CD14-positive monocyte (primary cell): ENCODE measurements at regions not wholly inside any gene's neighbourhood (a gene's known extent, or its start where the extent isn't known, plus 50 kb on each side); places are given as distances from the start of the nearest gene placed in this dataset.

ENCODE experiments used
- DNase-seq, 3 donors: peaks; one replicate each; pipeline ENCODE4 v3.0.0-alpha.2; 2011 to 2022
- H2AFZ ChIP-seq: 2 replicates; pipeline ENCODE4 v1.6.0; 2012; ENCODE audit warnings: mild to moderate bottlenecking, low read depth, low read length, inconsistent platforms; ENCODE audit not compliant: insufficient read depth, poor library complexity, severe bottlenecking
- H3K27ac ChIP-seq, 2 donors: 1 replicate in 1 of 2; 2 replicates in 1 of 2; pipeline ENCODE4 v1.5.1; 2012 to 2013; ENCODE audit warnings: low read length in 2 of 2, control low read depth in 1 of 2, inconsistent platforms in 1 of 2, low read depth in 1 of 2, mild to moderate bottlenecking in 1 of 2
- H3K27me3 ChIP-seq, 2 donors: one replicate each; pipeline versions ENCODE4 v1.6.0 to v1.6.1; 2011 to 2013; ENCODE audit warnings: low read length in 2 of 2; ENCODE audit not compliant: control insufficient read depth in 2 of 2, insufficient read depth in 2 of 2
- H3K36me3 ChIP-seq, 2 donors: replicated peaks in 1 of 2; 1 replicate in 1 of 2; 2 replicates in 1 of 2; pipeline versions ENCODE4 v1.5.1 to v1.6.1; 2012 to 2013; ENCODE audit warnings: low read length in 2 of 2, control low read depth in 1 of 2, inconsistent platforms in 1 of 2, mild to moderate bottlenecking in 1 of 2; ENCODE audit not compliant: insufficient read depth in 2 of 2, control insufficient read depth in 1 of 2
- H3K4me1 ChIP-seq, 2 donors: 1 replicate in 1 of 2; 2 replicates in 1 of 2; pipeline versions ENCODE4 v1.5.1 to v1.6.1; 2012 to 2013; ENCODE audit warnings: low read length in 2 of 2, control low read depth in 1 of 2, inconsistent platforms in 1 of 2, mild to moderate bottlenecking in 1 of 2, moderate library complexity in 1 of 2; ENCODE audit not compliant: insufficient read depth in 2 of 2, control insufficient read depth in 1 of 2
- H3K4me2 ChIP-seq: replicated peaks from 2 replicates; pipeline ENCODE3; 2012; ENCODE audit warnings: low read length, moderate library complexity, mild to moderate bottlenecking; ENCODE audit not compliant: poor library complexity, severe bottlenecking; ENCODE audit errors: extremely low read depth
- H3K4me3 ChIP-seq, 3 experiments: fragments of 200-600 bp in 1 of 3; sonication (generic) in 1 of 3; replicated peaks in 1 of 3; 1 replicate in 2 of 3; 2 replicates in 1 of 3; pipeline ENCODE4 v1.5.1; 2011 to 2013; ENCODE audit warnings: low read length in 3 of 3, mild to moderate bottlenecking in 3 of 3, control low read depth in 2 of 3, low read depth in 2 of 3, inconsistent platforms in 1 of 3, moderate library complexity in 1 of 3
- H3K79me2 ChIP-seq: 2 replicates; pipeline ENCODE4 v1.6.0; 2012; ENCODE audit warnings: mild to moderate bottlenecking, control low read depth, inconsistent platforms, low read length, moderate library complexity; ENCODE audit not compliant: insufficient read depth
- H3K9ac ChIP-seq: 2 replicates; pipeline ENCODE4 v1.6.0; 2017; ENCODE audit warnings: low read length, mild to moderate bottlenecking; ENCODE audit not compliant: insufficient read depth, poor library complexity, severe bottlenecking
- H3K9me3 ChIP-seq, 2 donors: replicated peaks in 1 of 2; 1 replicate in 1 of 2; 2 replicates in 1 of 2; pipeline versions ENCODE4 v1.5.1 to v1.6.1; 2012 to 2013; ENCODE audit warnings: low read length in 2 of 2, control low read depth in 1 of 2; ENCODE audit not compliant: control insufficient read depth in 1 of 2, insufficient read depth in 1 of 2
- H4K20me1 ChIP-seq: 2 replicates; pipeline ENCODE4 v1.6.0; 2012; ENCODE audit warnings: mild to moderate bottlenecking, low read length, control low read depth, moderate library complexity; ENCODE audit not compliant: insufficient read depth
- H3K27ac Mint-ChIP-seq, 7 donors: one replicate each; pipeline ENCODE4 v1.8.0; 2020; ENCODE audit warnings: mild to moderate bottlenecking in 7 of 7, mixed read lengths in 7 of 7, moderate library complexity in 6 of 7, inconsistent platforms in 2 of 7
- H3K27me3 Mint-ChIP-seq, 3 donors: one replicate each; pipeline ENCODE4 v1.8.0; 2021 to 2022; ENCODE audit warnings: low read depth in 3 of 3, mild to moderate bottlenecking in 3 of 3, mixed read lengths in 3 of 3, moderate library complexity in 3 of 3, inconsistent platforms in 1 of 3
- H3K36me3 Mint-ChIP-seq, 2 donors: one replicate each; pipeline ENCODE4 v1.8.0; 2020; ENCODE audit warnings: mixed read lengths in 2 of 2, inconsistent platforms in 1 of 2, mild to moderate bottlenecking in 1 of 2
- H3K4me1 Mint-ChIP-seq: one replicate; pipeline ENCODE4 v1.8.0; 2020; ENCODE audit warnings: mild to moderate bottlenecking, mixed read lengths
- H3K4me3 Mint-ChIP-seq, 2 donors: one replicate each; pipeline ENCODE4 v1.8.0; 2020; ENCODE audit warnings: mild to moderate bottlenecking in 2 of 2, mixed read lengths in 2 of 2, moderate library complexity in 1 of 2
- H3K9me3 Mint-ChIP-seq, 7 donors: one replicate each; pipeline ENCODE4 v1.8.0; 2020 to 2022; ENCODE audit warnings: mixed read lengths in 7 of 7, mild to moderate bottlenecking in 6 of 7, moderate library complexity in 6 of 7, inconsistent platforms in 2 of 7
- WGBS: methylation state at CpG from one replicate; pipeline ENCODE4 v1.1.5; 2013; ENCODE audit warnings: missing lambda C conversion rate; ENCODE audit not compliant: insufficient coverage; 5-methylcytosine and 5-hydroxymethylcytosine counted together
- intact Hi-C, 2 donors: fragments of 100-400 bp; cut with micrococcal nuclease; formaldehyde crosslinking; loops; one replicate each; pipeline versions ENCODE4 v1.15.0 to v1.15.1; 2023
- TF ChIP-seq, protein P1 (sequence below): fragments of 200-600 bp; IDR thresholded peaks from one replicate; pipeline ENCODE4 v1.8.0; 2022; ENCODE audit warnings: antibody characterized with exemption, mild to moderate bottlenecking

DNA sequence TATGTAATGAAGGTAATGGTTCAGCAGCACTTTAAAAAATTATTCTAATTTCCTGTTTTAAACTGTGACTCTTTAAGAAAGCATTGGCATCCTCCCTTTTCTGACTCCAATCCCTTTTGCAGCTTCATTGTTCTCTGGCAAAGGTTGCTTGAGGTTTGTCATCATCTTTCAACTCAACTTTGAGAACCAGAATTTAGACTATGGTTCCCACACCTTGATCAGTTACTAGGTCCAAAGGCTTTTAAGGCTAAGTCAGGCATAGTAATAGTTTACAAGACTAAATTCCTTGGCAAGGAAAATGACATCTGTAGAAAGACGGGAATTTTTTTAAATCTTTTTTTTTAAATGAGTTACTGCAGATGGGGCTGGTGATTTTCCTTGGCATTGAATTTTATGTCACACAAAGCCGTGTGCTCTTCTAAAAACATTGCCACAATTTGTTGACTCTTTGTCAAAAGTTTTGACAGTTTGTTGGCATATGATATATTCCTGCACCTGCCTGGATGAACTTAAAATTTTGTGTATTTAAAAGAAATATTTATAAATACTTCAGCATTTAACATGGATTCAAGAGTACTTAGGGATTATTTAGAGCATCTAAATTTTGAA, 451.0 kb downstream of the MEIS1 start:
- H3K27ac Mint-ChIP-seq: no peak overlapping the region
- Histone ChIP-seq H3K9me3 (peaks cover 0 to 5% of the 10 kb centered on the region in 2 donors), H3K4me1 (no peaks in the 10 kb centered on the region), H3K27ac (no peak overlapping the region), H3K36me3 (no peaks in the 10 kb centered on the region), H2AFZ (no peak overlapping the region), H3K4me2 (no peak overlapping the region), H4K20me1 (no peaks in the 10 kb centered on the region), H3K4me3 (no peak overlapping the region), H3K9ac (no peak overlapping the region), H3K79me2 (no peaks in the 10 kb centered on the region), H3K27me3 (no peaks in the 10 kb centered on the region)
- DNase-seq: no peak
- TF ChIP-seq, protein P1, sequence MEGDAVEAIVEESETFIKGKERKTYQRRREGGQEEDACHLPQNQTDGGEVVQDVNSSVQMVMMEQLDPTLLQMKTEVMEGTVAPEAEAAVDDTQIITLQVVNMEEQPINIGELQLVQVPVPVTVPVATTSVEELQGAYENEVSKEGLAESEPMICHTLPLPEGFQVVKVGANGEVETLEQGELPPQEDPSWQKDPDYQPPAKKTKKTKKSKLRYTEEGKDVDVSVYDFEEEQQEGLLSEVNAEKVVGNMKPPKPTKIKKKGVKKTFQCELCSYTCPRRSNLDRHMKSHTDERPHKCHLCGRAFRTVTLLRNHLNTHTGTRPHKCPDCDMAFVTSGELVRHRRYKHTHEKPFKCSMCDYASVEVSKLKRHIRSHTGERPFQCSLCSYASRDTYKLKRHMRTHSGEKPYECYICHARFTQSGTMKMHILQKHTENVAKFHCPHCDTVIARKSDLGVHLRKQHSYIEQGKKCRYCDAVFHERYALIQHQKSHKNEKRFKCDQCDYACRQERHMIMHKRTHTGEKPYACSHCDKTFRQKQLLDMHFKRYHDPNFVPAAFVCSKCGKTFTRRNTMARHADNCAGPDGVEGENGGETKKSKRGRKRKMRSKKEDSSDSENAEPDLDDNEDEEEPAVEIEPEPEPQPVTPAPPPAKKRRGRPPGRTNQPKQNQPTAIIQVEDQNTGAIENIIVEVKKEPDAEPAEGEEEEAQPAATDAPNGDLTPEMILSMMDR: no peak
- H3K4me3 Mint-ChIP-seq: no peak overlapping the region
- no peaks in the 10 kb centered on the region for H3K4me1 Mint-ChIP-seq
- intact Hi-C loops: no loop called here
- H3K27me3 Mint-ChIP-seq: no peaks in the 10 kb centered on the region
- no peaks in the 10 kb centered on the region for H3K36me3 Mint-ChIP-seq
- no CpG with 5 or more reads among the region's 2 CpGs for WGBS
- peaks cover 2 to 7% (median 6%) of the 10 kb centered on the region in 7 donors for H3K9me3 Mint-ChIP-seq

DNA sequence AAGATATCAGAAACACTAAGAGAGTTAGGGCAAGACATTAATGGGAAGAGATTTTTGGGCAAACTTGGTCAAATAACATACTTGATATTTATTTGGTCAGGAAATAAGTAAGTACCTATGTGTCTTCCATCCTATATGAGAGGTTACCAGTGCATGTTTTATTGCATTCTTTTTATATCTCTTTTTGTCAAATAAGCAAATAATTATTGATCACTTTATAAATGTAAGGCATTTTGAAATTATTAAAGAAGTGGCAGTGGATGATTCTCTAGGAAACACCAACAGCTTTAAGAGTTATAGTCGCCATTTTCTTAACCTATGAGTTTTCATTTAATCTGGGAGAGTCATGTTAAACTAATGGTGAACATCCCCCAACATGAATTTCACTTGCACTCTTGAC, 453.3 kb downstream of the MEIS1 start:
- Mint-ChIP-seq H3K27ac (no peak overlapping the region), H3K36me3 (no peaks in the 10 kb centered on the region), H3K4me3 (no peak overlapping the region), H3K9me3 (peaks cover 2 to 8% (median 5%) of the 10 kb centered on the region in 7 donors), H3K4me1 (no peaks in the 10 kb centered on the region), H3K27me3 (no peaks in the 10 kb centered on the region)
- Histone ChIP-seq H2AFZ (no peak overlapping the region), H3K79me2 (no peaks in the 10 kb centered on the region), H3K4me3 (no peak overlapping the region), H3K4me1 (no peaks in the 10 kb centered on the region), H3K27me3 (no peaks in the 10 kb centered on the region), H4K20me1 (no peaks in the 10 kb centered on the region), H3K36me3 (no peaks in the 10 kb centered on the region), H3K27ac (no peak overlapping the region), H3K9me3 (peaks cover 0 to 5% of the 10 kb centered on the region in 2 donors), H3K4me2 (no peak overlapping the region), H3K9ac (no peak overlapping the region)
- intact Hi-C loops: no loop called here
- TF ChIP-seq, protein P1: no peak
- WGBS: no CpG with 5 or more reads among the region's 1 CpG
- no peak for DNase-seq
